HCT116 (cell line): ENCODE measurements at regions not wholly inside any gene's neighbourhood (a gene's known extent, or its start where the extent isn't known, plus 50 kb on each side); places are given as distances from the start of the nearest gene placed in this dataset.

Experiments used
- ATAC-seq: fragments of 200-7000 bp; cut with Tn5 transposase; 2 replicates; pipeline ENCODE4 v1.9.1; 2020; ENCODE audit warnings: mild to moderate bottlenecking, moderate library complexity
- BruUV-seq: library from RNA; stranded (reverse); fragments of 400-500 nt; replicated peaks from 2 replicates; lab custom pipeline; 2021; lab: Mats Ljungman, UMichigan
- CTCF ChIA-PET: fragments of 300-600 bp; sonication (Branson Sonifier 250); formaldehyde crosslinking; loops from one replicate; lab custom pipeline; 2021; ENCODE audit warnings: antibody characterized with exemption; lab: Charles Lee
- POLR2A ChIA-PET: fragments of 300-600, 350-600 bp; sonication (Branson Sonifier 250); formaldehyde crosslinking; loops from one replicate; lab custom pipeline; 2021; ENCODE audit warnings: antibody characterized with exemption; lab: Charles Lee
- RAD21 ChIA-PET, 2 experiments: fragments of 300-600 bp; sonication (Branson Sonifier 250); formaldehyde crosslinking; loops; one replicate each; lab custom pipeline; 2023; ENCODE audit warnings: low total read pairs in 2 of 2; ENCODE audit not compliant: uncharacterized antibody in 2 of 2, unreplicated experiment in 2 of 2, low non-redundant PET in 1 of 2; lab: Charles Lee
- DNase-seq: peaks from one replicate; pipeline ENCODE4 v3.0.0-alpha.2; 2010; ENCODE audit warnings: low read depth, low spot score
- H2AFZ ChIP-seq: fragments of 200-600 bp; shearing (Covaris generic), sonication (generic); 2 replicates; pipeline ENCODE4 v1.6.1; 2017; ENCODE audit warnings: low read depth, mixed run types, mixed read lengths, antibody characterized with exemption, low read length; ENCODE audit not compliant: poor library complexity, severe bottlenecking
- H3K27ac ChIP-seq: 2 replicates; pipeline ENCODE4 v1.5.1; 2012; ENCODE audit warnings: low read depth, low read length
- H3K27me3 ChIP-seq: fragments of 200-600 bp; sonication (generic); 2 replicates; pipeline ENCODE4 v1.6.1; 2016; ENCODE audit warnings: mixed run types, low read length, mixed read lengths; ENCODE audit not compliant: insufficient read depth
- H3K36me3 ChIP-seq, 2 experiments: fragments of 200-500 bp in 1 of 2; fragments of 200-600 bp in 1 of 2; sonication (Bioruptor generic) in 1 of 2; sonication (generic) in 1 of 2; 2 replicates each; pipeline versions ENCODE4 v1.5.1 to v1.6.1; 2014 to 2016; ENCODE audit warnings: low read length in 2 of 2, inconsistent platforms in 1 of 2, mixed read lengths in 1 of 2, mixed run types in 1 of 2; ENCODE audit not compliant: insufficient read depth in 2 of 2, control insufficient read depth in 1 of 2
- H3K4me1 ChIP-seq, 2 experiments: fragments of 200-600 bp in 1 of 2; sonication (generic) in 1 of 2; 2 replicates each; pipeline versions ENCODE4 v1.5.1 to v1.6.1; 2012 to 2017; ENCODE audit warnings: low read length in 2 of 2, inconsistent platforms in 1 of 2, mild to moderate bottlenecking in 1 of 2, mixed read lengths in 1 of 2, mixed run types in 1 of 2, moderate library complexity in 1 of 2; ENCODE audit not compliant: insufficient read depth in 2 of 2, control insufficient read depth in 1 of 2
- H3K4me2 ChIP-seq: fragments of 200-600 bp; sonication (generic); 2 replicates; pipeline ENCODE4 v1.6.1; 2017; ENCODE audit warnings: mixed run types, low read length, mixed read lengths
- H3K4me3 ChIP-seq, 2 experiments: fragments of 200-600 bp in 1 of 2; sonication (generic) in 1 of 2; replicated peaks in 1 of 2; 2 replicates each; pipeline ENCODE4 v1.5.1; 2011 to 2016; ENCODE audit warnings: low read length in 2 of 2, control low read depth in 1 of 2, low read depth in 1 of 2, mild to moderate bottlenecking in 1 of 2, mixed read lengths in 1 of 2, mixed run types in 1 of 2
- H3K79me2 ChIP-seq: fragments of 200-600 bp; sonication (generic); 2 replicates; pipeline ENCODE4 v1.6.1; 2017; ENCODE audit warnings: mild to moderate bottlenecking, mixed run types, low read length, moderate library complexity, mixed read lengths; ENCODE audit not compliant: insufficient read depth
- H3K9ac ChIP-seq: fragments of 200-600 bp; sonication (generic); 2 replicates; pipeline ENCODE4 v1.6.1; 2016; ENCODE audit warnings: low read length, mixed read lengths
- H3K9me2 ChIP-seq: fragments of 200-600 bp; sonication (generic), shearing (Covaris generic); 2 replicates; pipeline ENCODE4 v1.6.1; 2017; ENCODE audit warnings: mixed run types, mild to moderate bottlenecking, moderate library complexity; ENCODE audit not compliant: insufficient read depth
- H3K9me3 ChIP-seq, 2 experiments: fragments of 200-500 bp in 1 of 2; fragments of 200-600 bp in 1 of 2; sonication (Bioruptor generic) in 1 of 2; sonication (generic) in 1 of 2; 2 replicates each; pipeline ENCODE4 v1.6.1; 2014 to 2017; ENCODE audit warnings: low read length in 2 of 2, mixed read lengths in 2 of 2, inconsistent platforms in 1 of 2, low read depth in 1 of 2, mild to moderate bottlenecking in 1 of 2, mixed run types in 1 of 2, moderate library complexity in 1 of 2; ENCODE audit not compliant: control insufficient read depth in 1 of 2, insufficient read depth in 1 of 2
- H4K20me1 ChIP-seq: fragments of 200-600 bp; sonication (generic), shearing (Covaris generic); 2 replicates; pipeline ENCODE4 v1.6.1; 2017; ENCODE audit warnings: mixed run types, mild to moderate bottlenecking, moderate library complexity; ENCODE audit not compliant: insufficient read depth
- CBX3 ChIP-seq: IDR thresholded peaks from 2 replicates; pipeline ENCODE4 v1.6.1; 2012; ENCODE audit warnings: low read depth
- CEBPB ChIP-seq: IDR thresholded peaks from 2 replicates; pipeline ENCODE4 v1.6.1; 2012; ENCODE audit warnings: low read depth
- ELF1 ChIP-seq: IDR thresholded peaks from 2 replicates; pipeline ENCODE4 v1.6.1; 2012; ENCODE audit warnings: low read depth, borderline replicate concordance
- EZH2 ChIP-seq: fragments of 200-600 bp; sonication (generic); IDR thresholded peaks from 2 replicates; pipeline ENCODE4 v1.6.1; 2017; ENCODE audit warnings: antibody characterized with exemption, mixed run types
- EZH2phosphoT487 ChIP-seq: fragments of 200-600 bp; IDR thresholded peaks from 2 replicates; pipeline ENCODE4 v1.6.1; 2018; ENCODE audit warnings: antibody characterized with exemption, borderline replicate concordance
- FOSL1 ChIP-seq: IDR thresholded peaks from 2 replicates; pipeline ENCODE4 v1.6.1; 2012; ENCODE audit warnings: low read depth
- MAX ChIP-seq: IDR thresholded peaks from 2 replicates; pipeline ENCODE4 v1.6.1; 2012
- POLR2AphosphoS5 ChIP-seq: IDR thresholded peaks from 2 replicates; pipeline ENCODE4 v1.6.1; 2011; ENCODE audit warnings: mild to moderate bottlenecking, low read depth, low read length, moderate library complexity
- SIN3A ChIP-seq: IDR thresholded peaks from 2 replicates; pipeline ENCODE4 v1.6.1; 2012; ENCODE audit warnings: low read depth
- SP1 ChIP-seq: IDR thresholded peaks from 2 replicates; pipeline ENCODE4 v1.6.1; 2012; ENCODE audit warnings: low read depth
- TCF7L2 ChIP-seq: IDR thresholded peaks from 2 replicates; pipeline ENCODE4 v1.7.0; 2011; ENCODE audit warnings: borderline replicate concordance, inconsistent platforms; ENCODE audit not compliant: insufficient read depth, insufficient read length; ENCODE audit errors: extremely low read depth
- ZFX ChIP-seq: fragments of 450-650 bp; IDR thresholded peaks from 2 replicates; pipeline ENCODE4 v1.6.1; 2017
- ZNF274 ChIP-seq: fragments of 200-500 bp; sonication (Bioruptor generic); IDR thresholded peaks from 2 replicates; pipeline ENCODE4 v1.6.1; 2014; ENCODE audit warnings: mild to moderate bottlenecking, low read depth, low read length, inconsistent platforms
- intact Hi-C: fragments of 100-400 bp; cut with micrococcal nuclease; formaldehyde crosslinking; loops from 2 replicates; pipeline ENCODE4 v1.10.0; 2022
- TF ChIP-seq, protein P1 (sequence below): IDR thresholded peaks from 2 replicates; pipeline ENCODE4 v1.6.1; 2011; ENCODE audit warnings: mild to moderate bottlenecking, low read length, moderate library complexity; ENCODE audit not compliant: insufficient replicate concordance; ENCODE audit errors: extremely low read depth

DNA sequence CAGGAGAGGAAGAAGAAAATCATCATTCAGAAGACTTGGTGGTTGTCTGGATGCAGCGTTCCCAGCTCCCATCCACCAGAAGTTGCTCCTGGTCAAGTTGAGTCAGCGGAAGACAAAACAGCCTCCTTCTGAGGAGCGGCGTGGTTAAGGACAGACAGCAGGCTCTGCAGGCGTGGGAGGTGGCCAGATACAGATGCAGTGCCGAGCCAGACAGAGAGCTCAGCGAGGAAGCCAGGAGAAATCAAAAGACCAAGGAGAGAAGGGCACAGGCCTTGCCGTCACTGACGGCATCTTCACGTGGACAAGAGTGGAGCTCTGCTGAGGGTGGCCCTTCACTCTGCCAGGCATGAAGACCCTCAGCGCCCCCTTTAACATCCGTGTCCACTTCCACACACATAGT, 158.5 kb downstream of the THBS2 start:
- no peaks in the 10 kb centered on the region for H3K79me2 ChIP-seq
- POLR2A ChIA-PET, result no interaction called here
- peaks cover 0 to 6% of the 10 kb centered on the region in 2 experiments; a peak in 1 of 4 replicates for H3K4me1 ChIP-seq
- H3K4me2 ChIP-seq, result no peak overlapping the region
- intact Hi-C loops, result no loop called here
- BruUV-seq, result no TSS peak
- no peak for DNase-seq
- ATAC-seq, result no peak
- TF ChIP-seq FOSL1 (no peak), CBX3 (no peak), CEBPB (no peak), ELF1 (no peak), EZH2phosphoT487 (no peak), TCF7L2 (no peak), ZFX (no peak), SP1 (no peak), SIN3A (no peak), ZNF274 (no peak), MAX (no peak), EZH2 (no peak), POLR2AphosphoS5 (no peak)
- TF ChIP-seq, protein P1, sequence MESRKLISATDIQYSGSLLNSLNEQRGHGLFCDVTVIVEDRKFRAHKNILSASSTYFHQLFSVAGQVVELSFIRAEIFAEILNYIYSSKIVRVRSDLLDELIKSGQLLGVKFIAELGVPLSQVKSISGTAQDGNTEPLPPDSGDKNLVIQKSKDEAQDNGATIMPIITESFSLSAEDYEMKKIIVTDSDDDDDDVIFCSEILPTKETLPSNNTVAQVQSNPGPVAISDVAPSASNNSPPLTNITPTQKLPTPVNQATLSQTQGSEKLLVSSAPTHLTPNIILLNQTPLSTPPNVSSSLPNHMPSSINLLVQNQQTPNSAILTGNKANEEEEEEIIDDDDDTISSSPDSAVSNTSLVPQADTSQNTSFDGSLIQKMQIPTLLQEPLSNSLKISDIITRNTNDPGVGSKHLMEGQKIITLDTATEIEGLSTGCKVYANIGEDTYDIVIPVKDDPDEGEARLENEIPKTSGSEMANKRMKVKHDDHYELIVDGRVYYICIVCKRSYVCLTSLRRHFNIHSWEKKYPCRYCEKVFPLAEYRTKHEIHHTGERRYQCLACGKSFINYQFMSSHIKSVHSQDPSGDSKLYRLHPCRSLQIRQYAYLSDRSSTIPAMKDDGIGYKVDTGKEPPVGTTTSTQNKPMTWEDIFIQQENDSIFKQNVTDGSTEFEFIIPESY, result no peak
- no peak overlapping the region for H3K27ac ChIP-seq
- H3K9me2 ChIP-seq, result no peaks in the 10 kb centered on the region
- RAD21 ChIA-PET, result no interaction called here
- H4K20me1 ChIP-seq, result no peaks in the 10 kb centered on the region
- H2AFZ ChIP-seq, result no peak overlapping the region
- H3K36me3 ChIP-seq, result no peaks in the 10 kb centered on the region
- H3K4me3 ChIP-seq, result no peak overlapping the region
- no peak overlapping the region for H3K9ac ChIP-seq
- H3K27me3 ChIP-seq, result no peaks in the 10 kb centered on the region
- H3K9me3 ChIP-seq, result peaks cover 5 to 7% of the 10 kb centered on the region in 2 experiments; a peak in 2 of 4 replicates
- CTCF ChIA-PET, result interaction anchor here (0.6 kb wide), 1 partner anchor 143 kb away, joined by 3 read pairs; no protein-coding TSS in a partner anchor
